ENCODE measurements at regions not wholly inside any gene's neighbourhood (a gene's known extent, or its start where the extent isn't known, plus 50 kb on each side); places are given as distances from the start of the nearest gene placed in this dataset.

GRCh38 chrX:39582976-39583375, 514.8 kb downstream of the BCOR start:
- TF ChIP-seq CTCF (IDR thresholded peaks at IDR 0.05) (no peak), POLR2A (IDR thresholded peaks at IDR 0.05) (no peak), POLR2AphosphoS5 (IDR thresholded peaks at IDR 0.05) (no peak)
